ENCODE measurements at regions not wholly inside any gene's neighbourhood (a gene's known extent, or its start where the extent isn't known, plus 50 kb on each side); places are given as distances from the start of the nearest gene placed in this dataset.

DNA sequence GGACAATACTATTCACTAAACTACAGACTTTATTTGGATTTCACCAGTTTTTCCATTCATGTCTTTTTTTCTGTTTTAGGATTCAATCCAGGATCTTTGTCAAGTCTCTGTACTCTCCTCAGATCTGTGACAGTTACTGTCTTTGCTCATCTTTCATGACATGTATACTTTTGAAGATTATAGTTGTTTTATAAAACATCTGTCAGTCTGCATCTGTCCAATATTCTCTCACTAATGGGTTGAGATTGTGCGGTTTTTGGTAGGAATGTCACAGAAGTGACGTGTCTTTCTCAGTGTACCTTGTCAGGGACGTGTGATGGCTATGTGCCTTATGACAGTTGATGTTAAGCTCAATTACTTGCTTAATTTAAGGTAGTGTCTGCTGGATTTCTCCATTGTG is 124.9 kb upstream of the TPK1 start:
- DNase-seq (ENCODE audit: low spot score) = no peak

DNA sequence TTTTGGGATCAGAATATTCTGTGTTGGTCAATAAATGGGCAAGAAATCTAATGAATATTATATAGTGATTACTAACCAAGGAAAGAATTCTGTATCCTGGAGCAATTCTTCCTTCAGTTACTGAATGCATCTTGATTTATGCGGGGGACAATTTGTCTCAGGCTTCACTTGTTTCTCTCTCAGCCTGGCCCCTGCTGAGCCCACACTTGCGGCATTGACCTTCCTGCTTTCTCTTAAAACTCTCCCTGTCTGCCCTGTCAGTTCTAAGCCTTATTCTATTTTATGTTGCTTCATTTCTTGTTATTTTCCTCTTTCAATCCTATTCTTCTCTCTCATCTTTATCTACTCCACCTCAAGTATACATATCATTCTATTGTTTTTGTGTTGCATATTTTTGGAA is 122.1 kb upstream of the TPK1 start:
- no peak for DNase-seq (ENCODE audit: low spot score)

DNA sequence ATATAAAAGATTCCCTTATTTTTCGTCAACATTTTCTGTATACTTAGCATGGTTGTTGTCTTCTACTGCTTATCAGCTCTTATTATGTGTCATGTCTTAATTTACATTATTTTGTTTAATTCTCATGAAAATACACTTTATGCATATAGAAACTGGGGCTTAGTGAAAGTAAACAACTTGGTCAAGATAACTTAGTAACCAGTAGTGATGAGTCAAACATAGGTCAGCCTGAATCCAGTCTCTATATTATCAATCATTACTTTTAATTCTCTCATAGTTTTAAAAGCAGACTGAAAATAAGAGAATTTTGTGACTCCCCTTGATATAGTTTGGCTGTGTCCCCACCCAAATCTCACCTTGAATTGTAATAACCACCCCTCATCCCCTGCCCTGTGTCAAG is 119.6 kb upstream of the TPK1 start:
- no peak for DNase-seq (ENCODE audit: low spot score)

DNA sequence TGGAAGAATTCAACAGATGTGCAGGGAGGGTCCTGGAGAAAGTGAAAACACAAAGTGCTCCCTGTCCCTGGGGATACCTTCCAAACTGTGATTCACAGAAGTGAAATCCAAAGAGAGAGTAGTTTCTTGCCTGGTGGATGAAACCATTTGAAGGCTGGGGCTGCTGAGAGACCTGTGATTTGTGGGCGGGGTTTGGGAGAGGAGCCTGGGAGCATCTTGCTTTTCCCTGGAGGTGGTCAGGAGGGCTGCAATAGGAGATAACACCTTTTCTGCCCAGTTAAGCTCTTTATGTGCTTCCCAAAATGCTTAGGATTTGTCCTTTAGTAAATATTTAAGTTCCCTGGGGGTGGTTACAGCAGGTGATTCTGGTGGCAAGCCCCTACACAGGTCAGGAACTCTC is 105.3 kb upstream of the TPK1 start:
- DNase-seq (ENCODE audit: low spot score) = no peak

DNA sequence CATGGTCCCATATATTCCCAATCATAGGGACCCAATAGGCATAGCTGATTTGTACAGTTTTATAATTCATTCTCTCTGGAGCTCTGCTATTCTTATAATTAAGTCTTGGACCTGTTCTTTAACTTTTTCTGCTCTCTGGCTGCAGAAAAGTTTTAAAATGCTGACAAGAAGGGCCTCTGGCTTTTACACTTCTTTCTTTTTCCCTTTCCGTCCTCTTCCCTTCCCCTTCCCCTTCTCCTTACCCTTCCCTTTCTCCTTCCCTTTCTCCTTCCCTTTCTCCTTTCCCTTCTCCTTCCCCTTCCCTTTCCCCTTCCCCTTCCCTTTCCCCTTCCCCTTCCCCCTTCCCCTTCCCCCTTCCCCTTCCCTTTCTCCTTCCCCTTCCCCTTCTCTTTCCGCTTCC is 101.3 kb upstream of the TPK1 start:
- DNase-seq (ENCODE audit: low spot score) = no peak

DNA sequence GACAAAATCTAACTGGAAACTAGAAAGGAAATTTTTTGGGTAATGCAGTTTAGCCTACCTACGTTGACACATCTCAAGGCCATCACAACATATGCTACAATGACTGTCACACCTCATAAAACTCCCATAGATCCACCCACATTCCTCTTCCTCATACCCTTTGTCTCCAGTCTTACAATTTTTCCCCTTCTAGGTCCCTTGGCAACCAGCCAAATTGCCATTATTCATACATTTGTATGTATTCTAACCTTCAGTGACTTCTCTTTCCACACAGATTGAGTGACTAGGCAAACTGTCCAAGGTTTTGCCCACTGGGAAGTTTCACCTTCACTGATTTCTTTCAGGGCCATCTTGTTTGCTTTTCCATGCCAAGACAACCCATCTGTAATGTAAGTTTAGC is 100.5 kb upstream of the TPK1 start:
- DNase-seq (ENCODE audit: low spot score) = no peak

DNA sequence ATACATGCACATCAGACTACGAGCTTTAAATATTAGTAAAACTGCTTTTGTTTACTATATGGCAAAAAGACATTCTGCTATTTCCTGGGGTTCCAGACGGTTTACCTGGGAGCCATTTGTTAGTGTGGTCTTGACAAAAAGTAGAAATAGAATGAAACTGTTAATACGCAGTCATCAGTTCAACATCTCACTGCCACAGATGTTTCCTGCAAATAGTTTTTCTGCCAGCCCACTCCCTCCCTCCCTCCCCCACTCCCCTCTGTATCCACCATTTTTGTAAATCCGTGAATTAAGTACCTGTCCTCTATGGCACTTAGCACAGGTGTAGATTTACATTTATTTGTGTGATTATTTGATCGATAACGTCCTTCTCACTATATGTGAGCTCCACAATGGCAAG is 74.6 kb upstream of the TPK1 start:
- no peak for DNase-seq (ENCODE audit: low spot score)

DNA sequence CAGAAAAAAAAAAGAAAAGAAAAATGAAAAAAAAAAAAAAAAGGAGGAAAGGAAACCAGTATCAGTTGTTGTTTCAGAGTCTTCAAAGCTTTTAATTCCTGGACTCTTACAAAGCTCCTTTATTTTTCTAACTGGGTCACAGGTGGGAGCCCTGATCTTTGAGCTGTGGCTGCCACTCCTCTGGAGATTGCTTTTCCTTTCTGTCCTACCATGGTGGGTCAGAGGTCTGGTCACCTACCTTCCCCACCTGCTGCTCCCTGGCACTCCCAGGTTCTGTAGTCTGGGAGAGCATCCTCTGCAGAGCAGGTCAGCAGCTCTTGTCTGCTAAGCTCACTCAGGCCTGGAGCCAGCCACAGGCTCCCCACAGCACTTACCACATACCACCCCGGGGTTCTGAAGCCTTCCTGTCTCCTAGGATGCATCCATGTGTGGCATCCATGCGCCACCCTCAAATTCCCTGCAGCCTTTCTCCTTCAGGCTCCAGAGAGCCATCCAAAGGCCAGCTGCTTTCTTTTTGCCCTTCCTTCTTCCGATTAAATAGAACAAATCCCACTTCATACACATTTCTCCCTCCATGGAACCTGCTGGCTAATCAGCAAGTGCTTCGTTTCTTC is 73.2 kb upstream of the TPK1 start:
- DNase-seq (ENCODE audit: low spot score) = peak; percentile 54

DNA sequence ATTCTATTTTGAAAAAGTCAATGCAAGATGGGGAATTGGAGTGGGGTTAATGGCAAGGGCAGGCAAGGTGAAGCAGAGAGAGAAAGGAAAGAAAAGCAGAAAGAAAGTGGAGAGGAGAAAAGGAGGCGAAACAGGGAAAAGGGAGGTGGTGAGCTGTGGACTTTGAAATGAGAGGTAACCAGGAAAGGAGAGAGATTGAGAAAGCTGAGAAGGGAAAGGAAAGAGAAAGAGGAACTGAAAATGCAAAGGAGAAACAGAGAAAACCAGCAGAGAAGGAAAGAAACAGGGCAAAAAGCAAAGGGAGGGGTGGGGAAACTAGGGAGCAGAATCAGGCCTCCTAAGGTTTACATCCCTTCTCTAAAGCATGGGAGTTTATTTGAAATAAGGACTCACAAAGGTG is 72.5 kb upstream of the TPK1 start:
- no peak for DNase-seq (ENCODE audit: low spot score)

DNA sequence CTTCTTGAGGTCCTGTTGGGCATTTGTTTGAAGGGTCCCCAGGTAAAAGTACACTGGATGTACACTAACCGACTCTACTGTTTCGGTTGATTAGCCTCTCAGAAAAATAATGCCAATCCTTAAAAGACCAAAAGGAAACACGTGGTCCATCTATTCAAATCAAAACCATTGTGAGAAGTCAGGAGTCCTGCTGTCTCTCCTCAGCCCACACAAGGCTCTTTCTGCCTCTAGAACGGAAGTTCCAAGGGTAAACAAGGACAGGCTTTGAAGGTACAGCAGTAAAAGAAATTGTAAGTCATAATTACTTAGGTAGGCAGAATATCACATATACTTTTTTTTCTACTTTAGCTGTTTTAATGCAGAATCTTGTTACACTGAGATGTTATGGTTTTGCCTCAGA is 71.7 kb upstream of the TPK1 start:
- no peak for DNase-seq (ENCODE audit: low spot score)

DNA sequence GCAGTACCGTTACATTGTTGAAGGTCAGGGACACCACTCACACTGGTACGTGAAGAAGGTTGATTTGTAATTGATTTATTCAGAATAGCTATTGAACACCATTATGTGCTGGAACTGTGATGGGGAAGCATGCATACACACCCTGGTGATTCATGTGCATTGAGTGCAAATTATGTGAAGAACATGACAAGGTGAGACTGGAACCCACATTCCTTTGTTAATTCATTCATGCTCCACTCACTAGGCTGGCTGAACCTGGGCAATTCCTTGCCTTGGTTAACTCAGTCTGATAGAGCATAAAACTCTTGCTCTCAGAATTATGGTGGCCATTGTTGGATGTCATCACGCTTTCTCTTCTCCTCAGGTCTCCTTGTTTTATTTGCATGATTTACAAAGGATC is 67.3 kb upstream of the TPK1 start:
- DNase-seq (ENCODE audit: low spot score) = no peak

DNA sequence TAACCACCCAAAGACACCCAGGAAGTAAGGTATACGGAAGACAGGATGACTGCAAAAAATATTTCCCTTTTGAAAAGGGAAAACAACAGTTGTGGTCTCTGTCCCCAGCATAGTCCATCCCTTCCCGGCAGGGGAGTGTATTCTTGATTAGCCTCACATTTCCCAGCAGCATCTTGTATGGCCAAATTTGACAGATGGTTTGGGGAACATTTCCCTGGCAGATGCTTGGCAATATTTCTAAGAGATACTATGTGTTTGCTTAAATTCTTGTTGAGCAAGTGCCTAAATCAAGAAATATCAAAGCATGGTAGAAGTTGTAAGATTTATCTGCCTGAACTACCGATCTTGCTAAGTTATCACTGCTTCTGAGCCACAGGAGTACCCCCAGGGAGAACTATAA is 56.9 kb upstream of the TPK1 start:
- DNase-seq (ENCODE audit: low spot score) = no peak

Measured in ecto neural progenitor cell (in vitro differentiated cells).